WTC11 (cell line): ENCODE measurements at regions not wholly inside any gene's neighbourhood (a gene's known extent, or its start where the extent isn't known, plus 50 kb on each side); places are given as distances from the start of the nearest gene placed in this dataset.

Experiments used
- ATAC-seq: fragments of 200-7000 bp; cut with Tn5 transposase; 2 replicates; pipeline ENCODE4 v1.10.0; 2021; ENCODE audit warnings: mild to moderate bottlenecking, moderate library complexity
- CTCF ChIA-PET: fragments of 300-600 bp; sonication (Branson Sonifier 250); formaldehyde crosslinking; loops from one replicate; lab custom pipeline; 2021; ENCODE audit warnings: antibody characterized with exemption; lab: Charles Lee
- POLR2A ChIA-PET: fragments of 350-600 bp; sonication (Branson Sonifier 250); formaldehyde crosslinking; loops from one replicate; lab custom pipeline; 2021; ENCODE audit warnings: antibody characterized with exemption; lab: Charles Lee
- DNase-seq: peaks from one replicate; pipeline ENCODE4 v3.0.0; 2021; ENCODE audit warnings: low spot score
- H3K27ac Mint-ChIP-seq: 2 replicates; pipeline ENCODE4 v1.8.0; 2021; ENCODE audit warnings: mixed read lengths
- H3K27me3 Mint-ChIP-seq: 2 replicates; pipeline ENCODE4 v1.8.0; 2021; ENCODE audit warnings: low read depth, mild to moderate bottlenecking, moderate library complexity, mixed read lengths
- H3K36me3 Mint-ChIP-seq: 2 replicates; pipeline ENCODE4 v1.8.0; 2021; ENCODE audit warnings: mixed read lengths
- H3K4me1 Mint-ChIP-seq: 2 replicates; pipeline ENCODE4 v1.8.0; 2022; ENCODE audit warnings: mixed read lengths
- H3K4me3 Mint-ChIP-seq: 2 replicates; pipeline ENCODE4 v1.8.0; 2021; ENCODE audit warnings: mild to moderate bottlenecking, moderate library complexity, mixed read lengths
- H3K9me3 Mint-ChIP-seq: 2 replicates; pipeline ENCODE4 v1.8.0; 2021; ENCODE audit warnings: mixed read lengths
- GRHL2 ChIP-seq: fragments of 250-450 bp; sonication (Bioruptor Pico); IDR thresholded peaks from 2 replicates; pipeline ENCODE4 v1.8.0; 2022; ENCODE audit warnings: mild to moderate bottlenecking, moderate library complexity; ENCODE audit not compliant: insufficient replicate concordance, severe bottlenecking
- NR1H2 ChIP-seq: sonication (generic); formaldehyde crosslinking; IDR thresholded peaks from 2 replicates; pipeline ENCODE4 v1.9.0; 2021; ENCODE audit warnings: mild to moderate bottlenecking, moderate library complexity, missing genetic modification reagents
- OVOL2 ChIP-seq: fragments of 250-450 bp; sonication (Bioruptor Pico); IDR thresholded peaks from 2 replicates; pipeline ENCODE4 v1.9.0; 2021; ENCODE audit warnings: mild to moderate bottlenecking, borderline replicate concordance
- SMAD4 ChIP-seq: sonication (generic); formaldehyde crosslinking; IDR thresholded peaks from 2 replicates; pipeline ENCODE4 v1.8.0; 2022; ENCODE audit warnings: mild to moderate bottlenecking, missing genetic modification reagents
- TCF7 ChIP-seq: sonication (generic); formaldehyde crosslinking; IDR thresholded peaks from 2 replicates; pipeline ENCODE4 v1.8.0; 2022; ENCODE audit warnings: mild to moderate bottlenecking, low read depth, missing genetic modification reagents, moderate library complexity
- ZBTB21 ChIP-seq: sonication (generic); formaldehyde crosslinking; IDR thresholded peaks from 2 replicates; pipeline ENCODE4 v1.8.1; 2023; ENCODE audit warnings: mild to moderate bottlenecking, missing genetic modification reagents, borderline replicate concordance
- ZNF317 ChIP-seq: sonication (generic); formaldehyde crosslinking; IDR thresholded peaks from 2 replicates; pipeline ENCODE4 v1.8.1; 2023; ENCODE audit warnings: low read depth, mild to moderate bottlenecking, moderate library complexity, missing genetic modification reagents, borderline replicate concordance
- ZNF396 ChIP-seq: fragments of 250-450 bp; sonication (Bioruptor Pico); IDR thresholded peaks from 2 replicates; pipeline ENCODE4 v1.8.0; 2021; ENCODE audit warnings: mild to moderate bottlenecking, moderate library complexity, borderline replicate concordance
- TF ChIP-seq, protein P1 (sequence below): sonication (generic); formaldehyde crosslinking; IDR thresholded peaks from 2 replicates; pipeline ENCODE4 v1.8.0; 2022; ENCODE audit warnings: mild to moderate bottlenecking, missing genetic modification reagents
- TF ChIP-seq, protein P2 (sequence below): fragments of 250-450 bp; sonication (Bioruptor Pico); IDR thresholded peaks from 2 replicates; pipeline ENCODE4 v1.9.0; 2021; ENCODE audit warnings: mild to moderate bottlenecking
- TF ChIP-seq, protein P3 (sequence below): fragments of 250-450 bp; sonication (Bioruptor Pico); IDR thresholded peaks from 2 replicates; pipeline ENCODE4 v1.9.0; 2021; ENCODE audit warnings: mild to moderate bottlenecking, borderline replicate concordance
- TF ChIP-seq, protein P4 (sequence below): sonication (generic); formaldehyde crosslinking; conservative IDR thresholded peaks from 2 replicates; pipeline ENCODE4 v1.8.1; 2022; ENCODE audit warnings: mild to moderate bottlenecking, missing genetic modification reagents
- TF ChIP-seq, protein P5 (sequence below): sonication (generic); formaldehyde crosslinking; IDR thresholded peaks from 2 replicates; pipeline ENCODE4 v1.8.0; 2022; ENCODE audit warnings: mild to moderate bottlenecking, missing genetic modification reagents

DNA sequence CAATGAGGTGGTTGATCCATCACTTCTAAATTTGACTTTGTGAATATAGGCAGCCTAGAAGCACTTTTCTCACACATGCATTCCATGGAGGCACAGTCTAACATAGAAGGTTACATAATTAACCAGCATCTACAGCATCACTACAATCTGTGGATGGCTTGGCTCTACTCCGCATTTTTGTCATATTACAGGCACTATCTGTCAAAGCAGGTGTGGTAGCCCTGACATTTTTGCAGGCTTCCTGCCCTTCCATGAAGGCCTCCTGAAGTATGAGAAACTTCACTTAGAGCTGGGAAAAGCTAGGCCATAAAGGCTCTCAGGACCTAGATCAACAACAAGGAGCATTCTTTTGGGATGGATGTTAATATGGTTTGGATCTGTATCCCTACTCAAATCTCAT is 378.0 kb downstream of the ANXA1 start (continued):
- TF ChIP-seq GRHL2 (CRISPR knock-in tag) = no peak

DNA sequence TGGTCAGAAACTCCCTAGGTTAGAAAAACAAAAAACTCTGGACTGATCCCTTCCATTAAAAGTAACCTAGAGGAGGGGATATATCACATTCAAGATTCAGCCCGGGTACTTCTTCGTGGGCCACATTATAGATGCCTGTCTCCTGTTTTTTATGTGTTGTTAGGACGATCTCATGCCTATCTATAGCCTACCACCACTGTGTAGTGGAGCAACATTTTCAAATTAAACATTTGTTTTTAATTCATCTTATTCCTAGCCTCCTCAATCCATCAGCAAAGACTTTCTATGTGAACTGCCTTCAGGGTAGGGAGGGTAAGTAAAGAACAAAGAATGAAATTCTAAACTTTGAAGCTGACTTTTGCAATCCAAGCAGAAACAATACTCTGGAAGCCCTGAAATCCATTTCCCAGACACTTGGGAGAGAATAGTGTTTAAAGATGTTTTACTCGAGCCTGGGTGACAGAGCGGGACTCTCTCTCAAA is 379.4 kb downstream of the ANXA1 start:
- POLR2A ChIA-PET = no interaction called here
- CTCF ChIA-PET = no interaction called here
- H3K36me3 Mint-ChIP-seq = no peaks in the 10 kb centered on the region
- ATAC-seq (no peak), DNase-seq (no peak)
- peaks cover 13% of the 10 kb centered on the region for H3K4me1 Mint-ChIP-seq
- H3K27me3 Mint-ChIP-seq = no peaks in the 10 kb centered on the region
- peaks cover 7% of the 10 kb centered on the region for H3K9me3 Mint-ChIP-seq
- no peak for TF ChIP-seq NR1H2 (CRISPR knock-in tag)
- no peak overlapping the region for H3K4me3 Mint-ChIP-seq
- H3K27ac Mint-ChIP-seq = no peak overlapping the region

DNA sequence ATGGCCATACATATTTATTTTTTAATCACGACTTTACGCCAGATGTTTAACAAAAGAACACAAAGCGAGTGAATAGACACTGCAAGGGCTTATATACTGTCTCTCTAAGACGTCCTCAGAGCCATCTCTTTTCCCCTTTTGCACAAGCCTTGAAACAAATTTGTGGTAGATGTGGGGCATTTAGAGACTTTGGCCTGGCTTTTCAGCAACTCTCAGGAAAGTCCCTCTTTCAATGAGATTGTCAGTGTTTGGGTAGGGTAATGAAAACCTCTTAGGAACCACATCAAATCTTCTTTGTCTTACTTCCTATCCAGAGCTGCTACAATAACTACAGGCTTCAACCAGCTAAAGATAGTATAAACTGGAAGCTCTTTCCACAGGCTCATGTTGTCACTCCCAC is 380.0 kb downstream of the ANXA1 start:
- Mint-ChIP-seq H3K27ac (no peak overlapping the region), H3K9me3 (peaks cover 7% of the 10 kb centered on the region), H3K4me3 (no peak overlapping the region), H3K4me1 (peaks cover 13% of the 10 kb centered on the region), H3K27me3 (no peaks in the 10 kb centered on the region), H3K36me3 (no peaks in the 10 kb centered on the region)
- DNase-seq (no peak), ATAC-seq (no peak)
- TF ChIP-seq, protein P1, sequence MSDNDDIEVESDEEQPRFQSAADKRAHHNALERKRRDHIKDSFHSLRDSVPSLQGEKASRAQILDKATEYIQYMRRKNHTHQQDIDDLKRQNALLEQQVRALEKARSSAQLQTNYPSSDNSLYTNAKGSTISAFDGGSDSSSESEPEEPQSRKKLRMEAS (CRISPR knock-in tag) = no peak
- TF ChIP-seq SMAD4 (CRISPR knock-in tag) (no peak), OVOL2 (CRISPR knock-in tag) (no peak), ZNF396 (CRISPR knock-in tag) (no peak), TCF7 (CRISPR knock-in tag) (no peak)
- TF ChIP-seq, protein P2, sequence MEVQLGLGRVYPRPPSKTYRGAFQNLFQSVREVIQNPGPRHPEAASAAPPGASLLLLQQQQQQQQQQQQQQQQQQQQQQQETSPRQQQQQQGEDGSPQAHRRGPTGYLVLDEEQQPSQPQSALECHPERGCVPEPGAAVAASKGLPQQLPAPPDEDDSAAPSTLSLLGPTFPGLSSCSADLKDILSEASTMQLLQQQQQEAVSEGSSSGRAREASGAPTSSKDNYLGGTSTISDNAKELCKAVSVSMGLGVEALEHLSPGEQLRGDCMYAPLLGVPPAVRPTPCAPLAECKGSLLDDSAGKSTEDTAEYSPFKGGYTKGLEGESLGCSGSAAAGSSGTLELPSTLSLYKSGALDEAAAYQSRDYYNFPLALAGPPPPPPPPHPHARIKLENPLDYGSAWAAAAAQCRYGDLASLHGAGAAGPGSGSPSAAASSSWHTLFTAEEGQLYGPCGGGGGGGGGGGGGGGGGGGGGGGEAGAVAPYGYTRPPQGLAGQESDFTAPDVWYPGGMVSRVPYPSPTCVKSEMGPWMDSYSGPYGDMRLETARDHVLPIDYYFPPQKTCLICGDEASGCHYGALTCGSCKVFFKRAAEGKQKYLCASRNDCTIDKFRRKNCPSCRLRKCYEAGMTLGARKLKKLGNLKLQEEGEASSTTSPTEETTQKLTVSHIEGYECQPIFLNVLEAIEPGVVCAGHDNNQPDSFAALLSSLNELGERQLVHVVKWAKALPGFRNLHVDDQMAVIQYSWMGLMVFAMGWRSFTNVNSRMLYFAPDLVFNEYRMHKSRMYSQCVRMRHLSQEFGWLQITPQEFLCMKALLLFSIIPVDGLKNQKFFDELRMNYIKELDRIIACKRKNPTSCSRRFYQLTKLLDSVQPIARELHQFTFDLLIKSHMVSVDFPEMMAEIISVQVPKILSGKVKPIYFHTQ (CRISPR knock-in tag) = no peak
- ChIA-PET POLR2A (no interaction called here), CTCF (no interaction called here)

DNA sequence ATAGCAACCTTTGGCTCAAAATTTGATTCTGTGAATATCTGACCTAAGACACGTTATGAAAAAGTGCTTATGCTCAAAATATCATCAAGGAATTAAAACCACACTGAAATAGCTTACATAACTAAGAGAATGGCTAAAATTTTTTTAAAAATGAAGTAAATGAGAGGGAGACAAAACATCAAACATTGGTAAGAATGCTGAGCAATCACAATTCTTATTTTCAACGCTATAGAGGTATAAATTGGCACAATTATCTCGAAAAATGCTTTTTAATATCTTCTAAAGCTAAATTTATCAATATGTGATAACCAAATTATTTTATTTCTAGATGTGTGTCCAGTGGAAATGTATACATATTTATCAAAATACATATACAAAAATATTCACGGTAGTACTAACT is 381.3 kb downstream of the ANXA1 start:
- Mint-ChIP-seq H3K27me3 (no peaks in the 10 kb centered on the region), H3K4me1 (peaks cover 13% of the 10 kb centered on the region), H3K27ac (no peak overlapping the region), H3K9me3 (no peaks in the 10 kb centered on the region)
- CTCF ChIA-PET = no interaction called here
- no peak for DNase-seq
- POLR2A ChIA-PET = no interaction called here
- TF ChIP-seq, protein P3, sequence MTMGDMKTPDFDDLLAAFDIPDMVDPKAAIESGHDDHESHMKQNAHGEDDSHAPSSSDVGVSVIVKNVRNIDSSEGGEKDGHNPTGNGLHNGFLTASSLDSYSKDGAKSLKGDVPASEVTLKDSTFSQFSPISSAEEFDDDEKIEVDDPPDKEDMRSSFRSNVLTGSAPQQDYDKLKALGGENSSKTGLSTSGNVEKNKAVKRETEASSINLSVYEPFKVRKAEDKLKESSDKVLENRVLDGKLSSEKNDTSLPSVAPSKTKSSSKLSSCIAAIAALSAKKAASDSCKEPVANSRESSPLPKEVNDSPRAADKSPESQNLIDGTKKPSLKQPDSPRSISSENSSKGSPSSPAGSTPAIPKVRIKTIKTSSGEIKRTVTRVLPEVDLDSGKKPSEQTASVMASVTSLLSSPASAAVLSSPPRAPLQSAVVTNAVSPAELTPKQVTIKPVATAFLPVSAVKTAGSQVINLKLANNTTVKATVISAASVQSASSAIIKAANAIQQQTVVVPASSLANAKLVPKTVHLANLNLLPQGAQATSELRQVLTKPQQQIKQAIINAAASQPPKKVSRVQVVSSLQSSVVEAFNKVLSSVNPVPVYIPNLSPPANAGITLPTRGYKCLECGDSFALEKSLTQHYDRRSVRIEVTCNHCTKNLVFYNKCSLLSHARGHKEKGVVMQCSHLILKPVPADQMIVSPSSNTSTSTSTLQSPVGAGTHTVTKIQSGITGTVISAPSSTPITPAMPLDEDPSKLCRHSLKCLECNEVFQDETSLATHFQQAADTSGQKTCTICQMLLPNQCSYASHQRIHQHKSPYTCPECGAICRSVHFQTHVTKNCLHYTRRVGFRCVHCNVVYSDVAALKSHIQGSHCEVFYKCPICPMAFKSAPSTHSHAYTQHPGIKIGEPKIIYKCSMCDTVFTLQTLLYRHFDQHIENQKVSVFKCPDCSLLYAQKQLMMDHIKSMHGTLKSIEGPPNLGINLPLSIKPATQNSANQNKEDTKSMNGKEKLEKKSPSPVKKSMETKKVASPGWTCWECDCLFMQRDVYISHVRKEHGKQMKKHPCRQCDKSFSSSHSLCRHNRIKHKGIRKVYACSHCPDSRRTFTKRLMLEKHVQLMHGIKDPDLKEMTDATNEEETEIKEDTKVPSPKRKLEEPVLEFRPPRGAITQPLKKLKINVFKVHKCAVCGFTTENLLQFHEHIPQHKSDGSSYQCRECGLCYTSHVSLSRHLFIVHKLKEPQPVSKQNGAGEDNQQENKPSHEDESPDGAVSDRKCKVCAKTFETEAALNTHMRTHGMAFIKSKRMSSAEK (CRISPR knock-in tag) = no peak
- TF ChIP-seq, protein P4, sequence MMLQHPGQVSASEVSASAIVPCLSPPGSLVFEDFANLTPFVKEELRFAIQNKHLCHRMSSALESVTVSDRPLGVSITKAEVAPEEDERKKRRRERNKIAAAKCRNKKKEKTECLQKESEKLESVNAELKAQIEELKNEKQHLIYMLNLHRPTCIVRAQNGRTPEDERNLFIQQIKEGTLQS = no peak
- TF ChIP-seq, protein P5, sequence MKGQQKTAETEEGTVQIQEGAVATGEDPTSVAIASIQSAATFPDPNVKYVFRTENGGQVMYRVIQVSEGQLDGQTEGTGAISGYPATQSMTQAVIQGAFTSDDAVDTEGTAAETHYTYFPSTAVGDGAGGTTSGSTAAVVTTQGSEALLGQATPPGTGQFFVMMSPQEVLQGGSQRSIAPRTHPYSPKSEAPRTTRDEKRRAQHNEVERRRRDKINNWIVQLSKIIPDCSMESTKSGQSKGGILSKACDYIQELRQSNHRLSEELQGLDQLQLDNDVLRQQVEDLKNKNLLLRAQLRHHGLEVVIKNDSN (CRISPR knock-in tag) = no peak
- TF ChIP-seq ZBTB21 (CRISPR knock-in tag) (no peak), ZNF317 (CRISPR knock-in tag) (no peak)
- TF ChIP-seq, all 79 proteins: peak for 0
- Mint-ChIP-seq H3K36me3 (no peaks in the 10 kb centered on the region), H3K4me3 (no peak overlapping the region)
- ATAC-seq = no peak
